Hindlimb muscle (tissue), 1 donor: ENCODE measurements at regions not wholly inside any gene's neighbourhood (a gene's known extent, or its start where the extent isn't known, plus 50 kb on each side); places are given as distances from the start of the nearest gene placed in this dataset.
"Not testable (repeated sequence)": the region's sequence is repeated elsewhere in the genome, so short reads cannot be mapped to it uniquely, and the experiment has no call there.

Source experiments
- DNase-seq: peaks from one replicate; pipeline ENCODE4 v3.0.0-alpha.2; 2013

DNA sequence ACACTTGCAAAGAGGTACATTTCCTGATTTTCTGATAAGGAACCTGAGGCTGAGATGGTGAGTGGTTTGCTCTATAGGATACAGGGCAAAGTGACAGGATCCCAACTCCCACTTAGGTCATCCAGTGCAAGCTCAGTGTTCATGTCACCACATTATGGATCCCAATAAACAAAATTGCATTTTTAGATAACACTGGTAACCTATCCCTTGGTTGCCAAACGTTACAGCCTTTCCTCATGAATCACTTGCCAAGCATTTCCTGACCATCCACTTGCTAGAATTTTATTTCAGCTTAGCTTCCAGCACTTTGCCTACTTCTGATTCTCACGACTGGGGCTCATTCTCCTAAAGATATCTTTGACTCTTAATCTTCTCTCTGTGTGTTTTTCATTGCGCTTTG, 131.4 kb upstream of the ODAD2 start:
- no peak for DNase-seq

DNA sequence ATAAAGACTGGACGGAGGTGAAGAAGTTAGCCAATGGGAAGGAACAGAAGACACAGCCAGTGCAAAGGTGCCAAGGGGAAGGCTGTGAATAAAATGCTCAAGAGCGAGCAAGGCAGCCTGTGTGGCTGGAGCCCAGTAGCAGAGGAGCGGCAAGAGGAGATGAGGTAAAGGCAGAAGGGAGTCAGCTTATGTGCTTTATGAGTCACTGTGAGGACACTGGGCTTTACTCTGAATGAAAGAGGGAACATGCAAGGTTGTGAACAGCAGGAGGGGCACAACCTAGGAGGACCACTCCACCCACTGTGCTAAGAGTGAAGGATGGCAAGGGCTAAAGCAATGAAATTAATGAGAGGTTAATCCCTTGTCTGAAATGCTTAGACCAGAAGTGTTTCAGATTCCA, 129.0 kb upstream of the ODAD2 start:
- no peak for DNase-seq

DNA sequence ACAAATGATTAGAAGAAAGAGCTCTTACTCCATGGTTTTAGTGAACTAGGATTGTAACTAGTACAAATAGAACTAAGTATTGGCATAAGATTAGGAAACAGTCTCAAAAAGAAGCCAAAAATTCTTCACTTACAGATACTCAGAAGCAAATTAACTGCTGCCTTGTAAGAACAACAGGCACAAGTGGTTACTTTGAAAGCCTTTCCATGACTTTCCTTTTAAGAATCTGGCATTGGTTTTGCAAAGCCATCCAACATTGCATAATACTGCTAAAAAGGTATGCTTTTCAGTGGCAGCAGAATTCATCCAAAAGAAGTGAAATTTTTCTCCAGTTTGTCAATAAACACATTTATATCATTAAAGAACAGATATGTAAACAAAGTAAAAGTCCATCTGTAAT, 126.8 kb upstream of the ODAD2 start:
- DNase-seq = peak; percentile 34

DNA sequence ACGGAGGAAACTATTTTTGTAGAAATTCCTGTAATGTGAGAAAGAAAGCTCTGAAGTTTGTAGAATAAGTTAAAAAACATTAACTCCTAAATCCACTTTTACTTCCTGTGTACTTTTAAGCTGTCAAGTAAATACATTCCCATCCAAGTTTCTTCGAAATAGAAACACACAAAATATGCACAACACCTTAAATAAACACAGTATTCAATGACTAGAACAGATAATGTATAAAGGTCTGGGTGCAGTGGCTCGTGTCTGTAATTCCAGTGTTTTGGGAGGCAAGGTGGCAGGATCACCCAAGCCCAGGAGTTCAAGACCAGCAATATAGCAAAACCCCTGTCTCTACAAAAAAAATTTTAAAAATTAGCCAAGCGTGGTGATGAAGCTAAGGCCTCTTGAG, 121.9 kb upstream of the ODAD2 start:
- no peak for DNase-seq

DNA sequence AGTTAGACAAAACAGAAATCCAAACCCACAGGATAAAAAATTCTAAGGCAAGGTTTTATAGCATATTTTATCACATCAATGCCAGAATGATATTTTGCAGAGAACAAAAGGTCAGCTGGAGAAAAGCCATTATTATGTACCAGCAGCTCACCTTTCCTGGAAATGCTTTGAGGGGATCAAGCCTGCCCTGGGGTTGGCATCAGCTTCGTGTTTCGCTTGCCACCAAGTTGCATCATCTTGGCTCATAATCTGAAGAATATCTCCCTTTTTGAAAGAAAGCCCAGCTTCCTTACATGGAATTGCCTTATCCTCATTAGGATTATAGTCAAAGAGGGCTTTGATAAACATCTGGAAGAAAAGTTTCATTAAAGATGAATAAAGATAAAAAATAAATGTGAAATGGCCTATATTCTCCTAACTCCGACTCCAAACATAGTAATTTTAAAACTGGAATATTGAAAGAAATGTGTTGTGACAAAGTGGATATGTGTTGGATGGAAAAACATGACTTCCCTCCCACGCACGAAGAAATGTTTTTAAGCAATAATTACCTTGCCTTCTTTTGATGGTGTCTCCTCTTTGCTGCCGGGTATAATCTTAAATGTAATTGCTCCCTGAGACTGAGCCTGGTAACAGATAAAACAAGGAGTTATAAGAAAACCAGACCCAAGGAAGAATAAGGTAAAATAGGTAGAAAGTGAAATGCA, 121.3 kb upstream of the ODAD2 start:
- DNase-seq = no peak

DNA sequence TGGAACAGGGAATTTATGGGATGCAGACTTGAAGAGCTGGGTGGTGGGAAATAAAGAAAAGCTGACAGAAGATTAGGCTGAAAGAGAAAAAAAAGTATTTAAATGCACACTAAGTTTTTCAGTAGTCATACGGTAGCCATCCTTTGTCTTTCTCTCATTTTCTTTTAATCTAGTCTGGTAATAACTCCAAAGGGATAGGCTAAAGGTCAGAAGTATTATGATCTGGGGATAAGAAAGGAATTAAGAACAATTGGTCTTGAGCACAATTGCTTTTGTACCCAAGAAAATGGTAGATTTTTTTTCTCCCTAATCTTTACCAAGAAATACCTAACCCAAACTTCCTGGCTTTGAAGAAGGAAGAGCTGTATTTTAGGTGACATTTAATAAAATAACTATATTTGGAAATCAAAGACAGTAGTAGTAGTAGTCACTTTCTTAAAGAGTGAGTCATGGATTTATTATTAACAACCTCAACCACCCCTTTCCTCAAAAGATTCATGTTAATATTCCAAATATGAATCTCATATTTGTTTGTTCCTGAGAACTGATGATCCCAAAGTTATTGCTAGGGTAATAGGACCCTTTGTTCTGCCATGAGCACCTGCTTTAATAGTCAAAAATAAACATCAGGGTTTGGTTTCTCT, 120.2 kb upstream of the ODAD2 start:
- no peak for DNase-seq

DNA sequence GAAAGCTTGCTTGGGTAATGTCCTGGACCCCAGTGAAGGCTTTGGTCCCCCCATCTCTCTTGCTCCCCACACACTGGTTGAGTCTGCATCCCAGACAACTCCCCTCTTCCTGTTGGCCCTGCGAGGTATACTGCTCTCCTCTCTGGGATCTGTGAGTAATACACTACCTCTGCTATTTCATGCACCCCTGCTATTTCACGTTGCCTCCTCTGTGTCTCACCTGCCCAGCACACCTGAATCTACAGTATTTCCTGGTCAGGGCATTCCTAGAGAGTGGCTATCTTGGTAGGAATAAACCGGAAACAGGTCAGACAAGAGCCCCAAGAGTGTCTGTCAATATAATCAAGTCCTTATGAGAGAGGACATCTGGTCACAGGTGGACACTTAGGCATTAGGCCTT, 114.3 kb upstream of the ODAD2 start:
- no peak for DNase-seq

DNA sequence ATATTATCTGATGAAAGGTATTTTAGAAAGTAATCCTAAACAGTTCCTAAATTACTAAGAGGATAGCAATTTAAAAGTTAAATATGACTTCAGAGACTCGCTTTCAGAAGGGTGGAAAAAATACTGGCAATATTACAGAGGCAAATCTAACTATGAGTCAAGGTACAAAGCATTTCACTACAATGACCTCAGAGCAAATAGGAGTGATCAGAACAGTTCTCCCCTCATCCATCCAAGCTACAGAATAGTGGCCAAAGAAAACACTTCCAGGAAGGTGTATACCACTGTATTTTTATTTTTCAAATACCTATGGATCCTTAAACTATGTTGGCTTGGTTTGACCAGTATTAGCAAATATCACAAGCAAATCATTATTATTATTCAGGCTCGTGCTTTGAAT, 112.8 kb upstream of the ODAD2 start:
- DNase-seq = no peak

DNA sequence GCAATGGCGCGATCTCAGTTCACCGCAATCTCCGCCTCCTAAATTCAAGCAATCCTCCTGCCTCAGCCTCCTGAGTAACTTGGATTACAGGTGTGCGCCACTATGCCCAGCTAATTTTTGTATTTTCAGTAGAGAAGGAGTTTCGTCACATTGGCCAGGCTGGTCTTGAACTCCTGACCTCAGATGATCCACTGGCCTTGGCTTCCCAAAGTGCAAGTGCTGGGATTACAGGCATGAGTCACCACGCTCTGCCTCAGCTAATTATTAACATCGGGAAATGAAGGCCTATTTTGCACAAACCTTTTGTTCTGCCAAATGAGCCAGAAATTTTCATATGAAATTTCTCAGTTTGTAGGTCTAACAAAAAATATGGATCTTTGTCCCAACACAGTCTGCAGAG, 106.7 kb upstream of the ODAD2 start:
- no peak for DNase-seq

DNA sequence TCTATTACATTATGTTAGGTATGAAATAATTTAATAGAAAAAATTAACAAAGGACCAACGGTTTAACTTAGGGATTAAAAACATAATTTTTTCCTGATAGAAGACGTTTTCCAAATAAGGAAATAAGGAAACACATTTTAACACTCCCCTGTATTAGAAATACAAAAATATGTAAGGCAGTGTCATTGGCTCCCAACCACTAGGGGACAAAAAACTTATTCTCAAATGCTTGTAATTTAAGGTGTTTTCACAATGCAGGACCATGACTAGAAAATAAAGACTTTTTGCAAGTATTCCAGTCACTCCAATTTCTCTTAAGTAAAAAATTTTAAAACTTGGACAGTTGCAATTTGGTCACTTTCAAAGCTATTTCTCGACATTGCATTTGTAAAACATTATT, 98.8 kb upstream of the ODAD2 start:
- DNase-seq = no peak

DNA sequence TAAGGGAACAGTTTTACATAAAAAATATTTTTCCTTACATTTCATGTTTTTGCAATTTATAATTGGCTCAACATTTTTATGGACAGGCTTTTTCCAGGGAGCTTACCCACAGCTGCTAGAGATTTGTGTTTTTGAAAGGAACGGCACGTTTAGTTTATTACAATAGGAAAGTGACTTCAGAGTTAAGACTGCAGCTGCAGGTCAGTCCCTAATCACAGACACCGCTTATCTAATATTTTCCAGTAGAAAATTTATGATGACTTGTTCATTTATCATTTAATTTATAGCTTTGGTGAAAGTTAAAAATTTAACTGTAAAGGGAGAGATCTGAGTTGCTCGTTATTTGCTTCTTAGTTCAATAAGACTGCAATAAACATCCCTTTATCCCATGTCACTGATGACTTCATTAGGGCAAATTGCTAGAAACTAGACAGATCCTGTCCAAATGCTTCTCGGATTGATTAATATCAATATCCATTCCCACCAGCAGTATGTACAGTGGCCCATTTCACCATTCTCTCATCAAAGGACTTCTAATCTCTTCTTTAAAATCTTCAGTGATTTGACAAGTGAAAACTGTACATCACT, 97.0 kb upstream of the ODAD2 start:
- no peak for DNase-seq

DNA sequence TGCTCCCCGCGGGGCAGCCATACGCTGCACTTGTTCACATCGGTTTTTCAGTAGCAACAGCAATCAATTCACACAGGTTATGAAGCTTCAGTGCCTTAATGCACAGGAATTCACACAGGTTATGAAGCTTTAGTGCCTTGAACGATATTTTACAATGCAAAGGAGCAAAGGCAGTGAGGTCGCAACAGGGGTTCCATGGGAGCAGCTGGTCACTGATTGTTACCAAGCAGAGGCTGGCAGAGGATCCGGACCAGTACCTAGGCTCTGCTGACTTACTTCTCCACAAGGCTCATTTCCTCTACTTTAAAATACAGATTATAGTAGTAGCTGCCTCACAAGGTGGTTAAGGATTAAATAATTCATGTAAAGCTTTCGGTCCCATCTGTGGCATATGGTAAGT, 95.2 kb upstream of the ODAD2 start:
- DNase-seq = no peak

DNA sequence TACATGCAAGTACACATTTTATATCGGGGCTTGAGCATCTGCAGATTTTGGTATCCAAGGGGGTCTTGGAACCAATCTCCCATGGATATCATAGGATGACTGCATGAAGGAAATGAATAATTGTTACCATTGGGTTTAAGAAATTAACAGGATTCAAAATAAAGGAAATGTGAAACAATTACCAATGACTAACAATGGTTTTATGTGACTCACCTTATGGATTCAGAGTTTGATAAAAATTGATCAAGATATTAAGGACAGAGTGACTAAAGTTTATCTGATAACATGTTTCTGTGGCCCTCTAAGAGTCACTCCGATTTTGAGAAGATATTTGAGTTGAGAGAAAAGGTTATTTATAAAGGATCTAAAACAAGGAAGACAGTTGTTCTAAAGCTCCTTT, 93.0 kb upstream of the ODAD2 start:
- no peak for DNase-seq

DNA sequence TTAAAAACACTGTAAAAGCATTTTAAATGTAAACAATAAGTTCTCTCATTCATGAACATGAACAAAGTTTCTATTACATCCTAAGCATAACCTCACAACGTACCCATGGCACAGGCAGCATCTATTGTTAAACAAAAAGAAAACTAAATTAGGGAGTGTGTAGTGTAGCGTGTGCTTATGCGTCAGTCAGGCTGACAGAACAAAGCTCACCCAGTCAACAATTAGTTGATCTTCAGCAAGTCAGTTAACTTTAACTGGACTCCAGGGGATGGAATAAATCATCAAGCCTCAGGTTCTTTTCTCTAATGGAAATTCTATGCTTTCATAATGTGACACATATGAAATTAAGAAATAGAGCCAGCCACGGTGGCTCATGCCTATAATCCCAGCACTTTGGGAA, 91.6 kb upstream of the ODAD2 start:
- DNase-seq = no peak

DNA sequence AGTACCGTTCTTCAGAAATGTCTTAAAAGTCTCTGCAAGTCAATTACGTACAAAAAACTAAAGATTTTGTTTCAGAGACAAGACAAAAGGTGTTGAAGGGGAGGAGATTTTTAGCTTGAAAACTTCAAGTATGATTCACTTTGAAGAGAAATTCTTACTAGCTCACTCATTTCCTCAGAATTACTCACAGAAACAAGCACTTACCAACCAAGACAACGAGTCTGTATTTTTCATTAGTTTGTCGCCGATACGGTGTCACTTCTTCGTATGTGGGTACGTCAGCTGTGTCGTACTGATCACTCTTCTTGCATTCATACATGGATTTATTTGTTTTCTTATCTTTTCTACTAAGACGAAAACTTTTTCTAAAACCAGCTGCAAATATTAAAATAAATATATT, 90.6 kb upstream of the ODAD2 start:
- no peak for DNase-seq

DNA sequence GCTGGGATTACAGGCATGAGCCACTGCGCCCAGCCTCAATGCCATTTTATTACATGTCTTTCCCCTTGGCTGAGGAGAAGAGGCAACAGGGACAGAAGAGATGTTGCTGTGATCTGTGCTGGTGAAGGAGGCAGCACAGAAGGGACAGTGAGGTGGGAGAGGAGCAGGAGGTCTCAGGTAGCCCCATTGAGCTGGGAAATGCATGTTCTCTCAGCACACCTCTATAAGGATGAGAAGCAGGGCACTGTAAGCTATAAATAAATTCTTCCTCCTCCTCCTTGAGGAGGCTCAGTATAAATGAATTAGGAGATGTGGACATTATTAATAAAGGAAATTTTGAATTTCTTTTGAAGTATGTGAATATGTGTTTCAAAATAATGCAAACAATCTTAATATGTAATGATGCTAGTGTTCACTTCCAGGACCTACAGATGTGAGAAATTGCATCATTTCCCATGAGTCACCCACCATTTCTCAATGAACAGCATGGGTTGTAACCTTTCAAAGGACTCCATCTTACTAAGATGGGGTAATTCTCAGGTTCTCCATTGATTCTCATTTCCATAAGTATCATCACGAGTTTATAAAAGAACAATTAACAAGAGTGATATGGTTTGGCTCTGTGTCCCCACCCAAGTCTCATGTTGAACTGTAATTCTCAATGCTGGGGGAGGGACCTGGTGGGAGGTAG, 88.9 kb upstream of the ODAD2 start:
- DNase-seq = no peak

DNA sequence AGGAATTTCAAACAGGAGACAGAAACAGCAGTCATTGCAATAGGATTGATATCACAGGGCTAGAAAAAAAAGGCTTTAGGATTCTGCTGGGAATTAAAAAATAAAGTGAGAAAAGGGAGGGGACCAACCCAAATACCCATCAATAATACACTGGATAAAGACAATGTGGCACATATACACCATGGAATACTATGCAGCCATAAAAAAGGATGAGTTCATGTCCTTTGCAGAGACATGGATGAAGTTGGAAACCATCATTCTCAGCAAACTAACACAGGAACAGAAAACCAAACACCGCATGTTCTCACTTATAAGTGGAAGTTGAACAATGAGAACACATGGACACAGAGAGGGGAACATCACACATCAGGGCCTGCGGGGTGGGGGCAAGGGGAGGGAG, 86.9 kb upstream of the ODAD2 start:
- not testable (repeated sequence) for DNase-seq

DNA sequence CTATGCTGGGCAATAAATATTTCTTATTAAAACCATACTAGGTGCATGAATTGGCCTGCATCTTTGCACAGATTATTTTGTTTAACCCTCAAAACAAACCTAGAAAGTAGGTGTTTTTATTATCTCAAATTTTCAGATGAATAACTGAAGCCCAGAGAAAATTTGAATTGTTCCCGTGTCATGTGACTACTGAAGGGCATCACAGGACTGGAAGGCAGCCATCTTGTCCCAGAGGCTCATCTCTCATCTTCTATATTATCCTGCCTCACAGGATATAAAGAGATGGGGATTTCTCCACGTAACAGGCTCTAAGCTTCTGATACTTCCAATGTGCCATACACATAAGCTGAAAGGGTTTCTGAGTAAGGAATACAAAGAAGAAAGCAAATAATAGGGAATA, 84.0 kb upstream of the ODAD2 start:
- no peak for DNase-seq

DNA sequence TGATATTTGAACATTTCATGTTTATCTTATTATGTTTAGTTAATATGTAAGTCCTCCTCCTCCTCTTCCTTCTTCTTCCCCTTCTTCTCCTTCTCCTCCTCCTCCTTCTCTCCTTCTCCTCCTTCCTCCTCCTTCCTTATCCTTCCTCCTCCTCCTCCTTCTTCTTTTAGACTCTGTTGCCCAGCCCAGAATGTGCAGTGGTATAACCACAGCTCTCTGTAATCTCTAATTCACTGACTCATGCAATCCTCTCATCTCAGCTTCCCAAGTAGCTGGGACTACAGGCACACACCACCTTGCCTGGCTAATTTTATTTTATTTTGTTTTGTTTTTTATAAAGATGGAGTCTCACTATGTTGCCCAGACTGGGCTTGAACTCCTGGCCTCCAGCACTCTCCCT, 83.4 kb upstream of the ODAD2 start:
- no peak for DNase-seq

DNA sequence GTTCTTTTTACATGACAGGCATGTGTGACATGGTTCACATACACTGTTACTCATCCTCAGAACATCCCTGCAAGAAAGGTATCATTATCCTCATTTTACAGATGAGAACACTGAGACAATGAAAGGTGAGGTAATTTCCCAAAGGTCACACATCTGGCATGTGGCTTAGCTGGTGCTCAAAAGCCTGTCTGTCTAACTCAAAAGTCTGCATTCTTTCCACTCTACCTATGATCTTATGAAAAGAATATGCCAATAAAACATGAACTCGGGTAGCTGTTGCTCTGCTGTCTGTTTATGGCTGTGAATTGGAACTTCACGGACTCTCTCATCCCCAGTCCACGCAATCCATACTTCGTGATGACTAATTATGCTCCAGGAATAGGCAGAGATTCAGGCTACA, 79.0 kb upstream of the ODAD2 start:
- no peak for DNase-seq

DNA sequence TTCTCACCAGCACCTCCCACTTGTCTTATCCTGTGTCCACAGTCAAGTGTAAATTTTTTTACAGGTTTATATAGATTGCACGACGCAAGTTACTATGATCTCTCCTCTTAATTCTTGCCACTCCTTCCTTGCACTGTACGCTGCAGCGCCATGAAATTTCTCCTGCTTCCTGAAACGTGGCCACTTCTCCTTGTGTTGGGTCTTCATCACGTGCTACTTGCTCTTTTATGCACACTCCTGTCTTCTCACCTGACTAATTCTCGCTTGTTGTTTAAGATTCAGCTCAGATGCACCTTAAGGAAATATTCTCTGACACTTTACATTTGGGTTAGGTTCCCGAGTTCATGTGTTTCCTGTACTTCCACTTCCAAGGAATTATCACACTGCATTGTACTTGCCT, 76.5 kb upstream of the ODAD2 start:
- DNase-seq = no peak

DNA sequence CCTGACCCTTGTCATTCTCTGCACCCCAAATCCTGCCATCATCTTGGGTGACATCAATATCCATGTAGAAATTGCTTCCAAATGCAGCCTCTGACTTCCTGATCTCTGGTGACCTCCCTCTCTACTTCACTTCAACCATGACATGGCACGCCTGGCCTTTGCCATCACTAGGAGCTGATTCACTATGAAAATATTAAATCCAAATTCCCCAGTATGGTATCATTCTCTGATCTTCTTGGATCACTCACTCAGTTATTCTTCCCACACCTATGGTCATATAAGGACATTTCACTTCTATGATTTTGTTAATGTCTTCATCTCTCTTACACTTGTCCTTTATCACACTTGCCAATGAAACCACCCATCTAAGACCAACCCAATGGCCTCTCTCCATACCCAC, 73.7 kb upstream of the ODAD2 start:
- no peak for DNase-seq

DNA sequence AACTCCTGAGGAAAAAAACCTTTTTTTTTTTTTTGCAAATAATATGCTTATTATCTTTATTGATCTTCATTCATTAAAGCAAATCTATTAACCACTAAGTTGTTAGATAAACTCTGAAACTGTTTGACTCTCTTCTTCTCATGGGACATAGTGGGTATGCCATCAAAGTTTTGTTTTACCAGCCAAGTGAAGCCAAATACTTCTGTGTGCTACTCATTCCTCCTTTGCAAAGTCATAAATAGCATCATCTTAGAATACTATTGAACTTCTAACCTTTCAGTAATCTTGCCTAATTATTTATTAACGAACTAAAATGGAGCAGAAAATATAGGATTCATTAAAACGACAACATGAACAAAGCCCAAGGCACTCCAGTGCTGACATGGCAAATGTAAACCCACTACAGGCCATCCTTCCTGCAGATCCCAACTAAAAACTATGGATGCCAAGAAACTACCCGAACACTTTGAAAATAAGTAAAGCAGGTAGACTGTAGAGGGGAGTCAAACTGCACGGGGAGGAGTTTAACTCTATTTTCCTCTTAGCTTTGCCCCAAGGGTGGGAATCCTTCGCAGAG, 61.2 kb upstream of the ODAD2 start:
- no peak for DNase-seq

DNA sequence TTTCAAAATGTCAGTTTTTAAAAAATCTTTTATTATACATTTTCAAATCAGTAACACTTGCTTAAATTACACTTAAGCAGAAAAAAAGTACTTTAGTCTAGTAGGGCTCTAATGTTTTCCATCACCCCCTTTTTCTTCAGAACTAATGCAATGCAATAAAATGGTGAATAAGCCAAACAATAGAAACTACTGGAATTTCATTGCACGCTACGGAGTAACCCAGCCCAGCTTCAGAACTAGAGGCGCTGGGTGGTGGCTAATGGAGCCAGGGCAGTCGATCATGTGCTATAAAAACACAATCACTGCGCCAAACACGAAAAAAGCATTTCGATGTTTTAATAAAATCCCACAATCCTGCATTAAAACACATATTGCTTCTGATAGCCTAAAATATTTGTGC, 59.9 kb upstream of the ODAD2 start:
- no peak for DNase-seq
